ENCODE measurements at regions not wholly inside any gene's neighbourhood (a gene's known extent, or its start where the extent isn't known, plus 50 kb on each side); places are given as distances from the start of the nearest gene placed in this dataset.

DNA sequence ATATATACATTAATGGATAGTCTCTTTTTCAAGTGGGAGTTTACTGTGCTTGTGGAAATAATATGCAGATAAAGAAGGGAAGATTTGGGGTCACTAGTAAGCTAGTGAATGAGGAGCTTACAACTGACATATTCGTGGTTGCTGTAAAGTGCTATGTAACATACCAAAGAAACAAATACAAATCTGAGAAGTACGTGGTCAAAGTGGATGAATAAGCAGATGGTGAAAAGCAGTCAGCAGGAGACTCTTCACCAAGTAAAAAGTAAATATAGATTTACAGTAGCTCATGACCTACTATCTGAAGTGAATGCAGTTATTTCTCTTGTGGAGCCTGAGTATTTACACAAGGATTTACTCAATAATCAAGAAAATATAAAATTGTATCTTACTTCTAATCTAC lies 136.6 kb upstream of the ELAC2 start:
- TF ChIP-seq POLR2A (IDR thresholded peaks at IDR 0.05) (no peak), CTCF (IDR thresholded peaks at IDR 0.05) (no peak)

Data from heart left ventricle (tissue), 13 donors.